ENCODE measurements at regions not wholly inside any gene's neighbourhood (a gene's known extent, or its start where the extent isn't known, plus 50 kb on each side); places are given as distances from the start of the nearest gene placed in this dataset.

DNA sequence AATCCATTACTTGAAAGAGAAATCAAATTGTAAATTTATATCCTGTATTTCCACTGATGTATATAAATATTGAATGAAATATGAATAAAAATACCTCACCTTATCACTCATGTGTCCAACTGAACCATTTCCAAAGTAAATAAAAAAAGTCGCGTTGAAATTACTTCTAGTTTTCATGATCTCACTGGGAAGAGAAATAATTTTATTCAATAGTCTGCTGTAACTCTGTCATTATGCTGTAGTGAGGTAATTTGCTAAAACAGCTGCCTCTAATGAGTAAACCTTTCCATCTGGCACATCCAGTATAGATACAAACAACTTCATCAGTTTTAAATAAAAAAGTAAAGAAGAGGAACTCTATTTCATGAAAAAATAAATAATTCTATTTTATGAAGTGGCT lies 611.5 kb downstream of the ZNF608 start:
- TF ChIP-seq, protein P1, sequence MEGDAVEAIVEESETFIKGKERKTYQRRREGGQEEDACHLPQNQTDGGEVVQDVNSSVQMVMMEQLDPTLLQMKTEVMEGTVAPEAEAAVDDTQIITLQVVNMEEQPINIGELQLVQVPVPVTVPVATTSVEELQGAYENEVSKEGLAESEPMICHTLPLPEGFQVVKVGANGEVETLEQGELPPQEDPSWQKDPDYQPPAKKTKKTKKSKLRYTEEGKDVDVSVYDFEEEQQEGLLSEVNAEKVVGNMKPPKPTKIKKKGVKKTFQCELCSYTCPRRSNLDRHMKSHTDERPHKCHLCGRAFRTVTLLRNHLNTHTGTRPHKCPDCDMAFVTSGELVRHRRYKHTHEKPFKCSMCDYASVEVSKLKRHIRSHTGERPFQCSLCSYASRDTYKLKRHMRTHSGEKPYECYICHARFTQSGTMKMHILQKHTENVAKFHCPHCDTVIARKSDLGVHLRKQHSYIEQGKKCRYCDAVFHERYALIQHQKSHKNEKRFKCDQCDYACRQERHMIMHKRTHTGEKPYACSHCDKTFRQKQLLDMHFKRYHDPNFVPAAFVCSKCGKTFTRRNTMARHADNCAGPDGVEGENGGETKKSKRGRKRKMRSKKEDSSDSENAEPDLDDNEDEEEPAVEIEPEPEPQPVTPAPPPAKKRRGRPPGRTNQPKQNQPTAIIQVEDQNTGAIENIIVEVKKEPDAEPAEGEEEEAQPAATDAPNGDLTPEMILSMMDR (conservative IDR thresholded peaks at IDR 0.05 in 1 of 2, IDR thresholded peaks at IDR 0.05 in 1 of 2; ENCODE audit: low read depth in 1 of 2, low read length in 2 of 2), result no peak
- no peak for TF ChIP-seq EZH2 (IDR thresholded peaks at IDR 0.05; ENCODE audit: low read length, missing control alignments)

Data from fibroblast of lung (primary cell).